Cardiac septum (tissue), 1 donor: ENCODE measurements at regions not wholly inside any gene's neighbourhood (a gene's known extent, or its start where the extent isn't known, plus 50 kb on each side); places are given as distances from the start of the nearest gene placed in this dataset.

ENCODE experiments used
- DNase-seq: peaks from one replicate; pipeline ENCODE4 v3.0.0-alpha.2; 2020; ENCODE audit warnings: low spot score
- intact Hi-C: fragments of 100-400 bp; cut with DNase I; formaldehyde crosslinking; loops from one replicate; pipeline ENCODE4 v1.14.0; 2022
- donor health status: DM: no; HTN: no; CAD: no.

DNA sequence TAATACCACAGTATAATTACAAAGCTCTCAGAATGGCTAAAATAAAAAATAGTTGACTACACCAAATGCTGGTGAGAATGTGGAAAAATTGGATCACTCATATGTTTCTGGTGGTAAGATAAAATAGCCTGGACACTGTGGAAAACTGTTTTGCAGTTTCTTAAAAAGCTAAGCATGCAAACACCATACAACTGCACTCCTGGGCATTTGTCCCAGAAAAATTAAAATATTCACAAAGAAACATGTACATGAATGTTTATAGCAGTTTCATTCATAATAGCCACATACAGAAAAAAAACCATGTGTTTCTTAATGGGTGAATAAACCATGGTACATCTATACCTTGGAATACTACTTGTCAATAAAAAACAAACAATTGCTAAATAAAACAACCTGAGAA, 172.9 kb downstream of the AHR start:
- intact Hi-C loops: no loop called here
- DNase-seq: no peak

DNA sequence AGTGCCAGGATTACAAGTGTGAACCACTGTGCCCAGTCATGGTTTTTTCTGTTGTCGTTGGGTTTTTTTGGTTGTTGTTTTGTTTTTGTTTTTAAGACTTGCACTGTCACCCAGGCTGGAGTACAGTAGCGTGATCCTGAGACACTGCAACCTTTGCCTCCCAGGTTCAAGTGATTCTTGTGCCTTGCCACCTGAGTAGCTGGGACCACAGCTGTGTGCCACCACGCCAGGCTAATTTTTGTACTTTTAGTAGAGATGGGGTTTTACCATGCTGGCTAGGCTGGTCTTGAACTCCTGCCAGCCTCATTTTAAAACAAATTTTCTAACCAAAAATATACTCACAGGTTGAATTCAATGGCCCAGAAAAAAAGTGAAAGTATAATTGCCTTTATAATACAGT, 174.1 kb downstream of the AHR start:
- intact Hi-C loops: no loop called here
- no peak for DNase-seq

DNA sequence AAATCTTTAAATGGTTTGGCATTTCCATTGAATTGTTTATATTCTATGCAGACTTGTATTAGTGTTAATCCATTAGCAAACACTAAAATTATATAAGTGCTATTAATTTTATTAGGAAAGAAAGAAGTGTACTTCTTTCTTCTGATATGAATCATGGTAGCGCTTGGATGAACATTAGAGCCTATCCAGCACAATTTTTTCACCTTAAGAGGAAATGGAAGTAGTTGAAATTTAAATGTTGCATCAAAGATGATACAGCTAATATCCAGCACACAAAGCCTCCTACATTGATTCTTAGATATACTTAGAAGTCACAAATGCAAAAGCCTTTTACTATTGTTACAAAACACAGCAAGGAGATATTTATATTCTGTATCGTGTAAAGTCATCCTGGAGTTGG, 174.5 kb downstream of the AHR start:
- intact Hi-C loops: no loop called here
- DNase-seq: no peak

DNA sequence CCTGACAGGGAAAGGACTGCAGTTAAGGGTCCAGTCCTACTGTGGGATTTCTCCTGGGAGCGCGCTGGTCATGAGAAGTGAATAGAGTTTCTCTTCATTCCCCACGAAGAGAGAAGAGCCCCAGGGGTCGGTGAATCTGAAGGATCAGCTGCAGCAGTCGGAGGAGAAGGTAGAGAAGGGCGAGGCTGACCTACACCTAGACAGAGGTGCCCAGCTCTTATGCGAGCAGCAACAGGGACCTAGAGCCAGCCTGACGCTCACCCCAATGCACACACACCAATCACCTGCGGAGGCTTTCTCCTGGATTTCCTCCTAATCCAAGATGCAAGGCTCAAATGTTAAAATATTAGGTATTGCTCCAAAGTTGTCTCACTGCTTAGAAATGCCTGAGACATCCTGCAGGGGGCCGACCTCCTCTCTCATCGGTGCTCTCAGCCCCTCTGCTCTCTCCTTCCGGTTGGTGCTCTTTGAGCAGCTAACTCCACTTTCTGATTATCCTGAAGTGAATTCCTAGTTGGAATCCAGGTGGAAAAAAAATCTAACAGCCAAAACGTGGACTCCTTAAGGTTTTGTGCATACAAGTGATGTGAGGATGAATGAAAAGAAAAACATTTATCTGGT, 176.4 kb downstream of the AHR start:
- intact Hi-C loops: no loop called here
- DNase-seq: no peak

DNA sequence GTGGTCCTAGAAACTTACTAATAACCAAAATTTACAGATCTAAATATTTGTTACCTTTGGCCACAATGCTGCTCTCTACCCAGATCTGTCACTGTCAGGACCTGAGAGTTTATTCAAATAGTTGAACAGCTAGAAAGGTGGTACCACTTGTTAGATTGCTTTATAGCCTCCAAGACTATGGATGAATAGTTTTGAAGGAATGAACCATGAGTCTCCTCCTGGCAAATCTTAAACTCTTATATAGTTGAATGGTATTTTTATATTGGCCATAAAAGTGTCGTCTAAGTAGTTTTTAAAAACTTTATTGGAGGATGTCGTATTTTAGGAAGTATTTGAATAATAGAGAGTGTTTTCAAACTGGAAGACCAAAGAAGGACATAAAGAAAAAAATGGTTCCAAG, 178.7 kb downstream of the AHR start:
- intact Hi-C loops: no loop called here
- no peak for DNase-seq

DNA sequence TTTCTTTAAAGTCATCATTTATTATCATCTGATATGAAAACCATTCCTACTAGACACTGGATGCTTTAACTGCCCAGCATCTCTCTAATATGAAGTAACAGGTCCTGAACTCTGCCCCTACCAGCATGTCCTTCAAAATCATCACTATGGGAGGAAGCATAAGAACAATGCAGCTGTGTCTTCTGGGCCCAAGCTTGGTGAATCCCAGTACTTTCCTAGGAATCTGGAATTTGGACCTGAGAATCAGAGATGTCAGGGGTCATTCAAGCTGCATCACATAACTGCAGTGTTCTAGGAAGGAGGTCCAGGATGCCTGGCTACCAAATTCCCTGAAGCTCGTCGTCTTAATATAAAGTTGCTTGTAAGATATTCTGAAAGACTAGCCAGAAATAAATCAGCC, 182.7 kb downstream of the AHR start:
- intact Hi-C loops: no loop called here
- no peak for DNase-seq

DNA sequence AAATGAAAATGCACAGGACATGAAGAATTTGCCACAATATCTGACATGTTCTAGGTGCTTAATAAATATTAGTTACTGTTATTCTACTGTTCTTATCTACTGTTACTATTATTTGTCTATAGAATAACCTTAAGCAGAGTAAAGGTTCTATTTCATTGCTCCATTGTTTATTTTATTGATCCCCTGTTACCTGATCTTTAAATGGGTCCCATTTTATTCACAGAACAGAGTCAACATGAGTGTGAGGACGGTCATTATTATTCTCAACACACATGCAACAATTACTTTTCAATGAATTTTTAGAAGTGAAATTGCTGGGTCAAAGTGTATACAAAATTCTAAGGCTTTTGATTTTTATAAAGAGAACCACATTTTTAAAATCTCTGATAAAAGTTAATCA, 186.9 kb downstream of the AHR start:
- intact Hi-C loops: no loop called here
- DNase-seq: no peak

DNA sequence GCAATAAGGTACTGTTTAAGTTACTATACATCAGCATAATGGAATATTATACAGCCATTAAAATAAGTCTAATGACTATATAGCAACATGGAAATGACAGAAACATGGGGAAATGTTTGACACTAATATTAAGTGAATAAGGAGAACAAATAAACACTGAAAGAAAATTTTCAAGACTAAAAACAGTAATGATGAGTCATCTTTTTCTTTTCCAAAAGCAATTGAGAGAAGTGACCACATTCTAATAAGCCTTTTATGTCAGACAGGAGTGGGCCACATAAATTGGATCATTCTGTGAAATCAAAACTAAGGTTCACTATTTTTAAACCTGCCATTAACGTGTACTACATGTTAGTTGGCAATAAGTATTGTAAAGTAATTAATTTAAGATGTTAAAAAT, 187.5 kb downstream of the AHR start:
- no peak for DNase-seq
- intact Hi-C loops: no loop called here

DNA sequence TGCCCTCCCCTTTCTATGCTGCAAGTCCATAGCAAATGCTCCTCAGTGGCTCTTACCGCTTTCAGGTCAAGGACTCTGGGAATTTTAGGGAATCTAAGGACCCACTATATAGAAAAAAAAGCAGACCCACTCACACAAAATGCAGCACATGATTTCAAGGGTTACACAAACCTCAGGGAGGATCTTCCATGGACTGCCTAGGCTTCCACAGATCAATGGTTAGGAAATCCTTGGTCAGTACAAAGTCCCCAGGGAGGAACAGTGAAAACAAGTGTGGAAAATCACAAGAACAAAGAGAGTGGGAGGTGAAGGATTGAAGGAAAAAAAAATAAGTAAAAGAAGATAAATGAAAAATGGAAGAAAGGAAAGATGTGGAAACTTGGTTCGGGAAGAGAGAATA, 188.4 kb downstream of the AHR start:
- intact Hi-C loops: no loop called here
- no peak for DNase-seq

DNA sequence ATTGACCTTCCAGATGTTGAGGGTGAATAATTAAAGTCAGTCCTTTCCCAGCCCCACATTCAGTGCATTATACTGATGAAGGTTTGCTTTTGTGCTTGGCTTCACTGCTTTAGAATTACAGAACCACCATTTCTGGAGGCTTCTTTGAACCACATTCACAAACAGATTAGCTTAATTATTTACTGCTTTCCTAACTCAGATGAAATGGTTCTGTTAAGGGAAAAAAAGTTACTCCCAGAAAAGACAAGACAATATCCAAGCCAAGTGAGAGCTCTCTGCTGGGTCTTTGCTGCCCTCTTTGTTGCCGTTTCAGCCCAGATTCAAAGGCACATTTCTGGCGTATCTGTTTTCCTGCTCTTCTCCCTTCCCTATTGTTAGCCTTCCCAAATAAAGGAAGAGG, 188.9 kb downstream of the AHR start:
- DNase-seq: no peak
- intact Hi-C loops: no loop called here

DNA sequence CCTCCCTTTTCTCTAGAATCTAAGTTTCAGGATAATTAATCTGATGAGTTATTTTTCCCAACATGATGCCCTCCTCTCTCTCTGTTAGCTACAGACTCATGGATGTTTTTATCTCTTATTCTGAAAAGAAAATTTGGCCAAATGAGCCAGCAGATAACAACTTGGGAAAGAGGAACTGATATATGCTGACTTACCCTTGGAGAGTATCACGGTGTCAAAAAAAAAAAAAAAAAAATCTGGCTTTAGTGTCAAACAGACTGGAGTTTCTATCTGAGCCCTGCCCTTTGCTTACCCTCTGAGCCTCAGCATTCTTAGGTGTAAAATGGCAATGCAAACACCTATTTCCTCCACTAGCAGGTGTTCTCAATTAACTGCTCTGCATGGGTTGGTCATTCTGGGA, 190.4 kb downstream of the AHR start:
- DNase-seq: no peak
- intact Hi-C loops: no loop called here

DNA sequence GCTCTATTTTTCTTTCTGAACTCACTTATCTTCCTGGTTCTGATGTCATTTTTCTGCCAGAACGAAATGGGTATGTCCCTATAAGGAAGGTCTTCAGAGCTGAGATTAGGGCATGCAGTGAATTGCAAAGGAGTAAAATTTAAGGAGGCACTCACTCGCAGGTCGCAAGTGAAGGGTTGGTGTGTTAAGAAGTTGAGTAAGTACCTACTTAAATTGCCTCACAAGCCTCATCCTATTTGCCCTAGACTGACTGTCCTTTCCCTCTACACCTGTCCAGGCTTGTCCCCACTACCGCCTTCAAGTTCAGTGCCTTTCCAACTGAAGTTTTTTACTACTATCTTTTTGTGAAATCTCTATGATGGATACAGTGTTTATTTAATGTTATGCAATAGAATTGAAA, 191.5 kb downstream of the AHR start:
- DNase-seq: no peak
- intact Hi-C loops: no loop called here

DNA sequence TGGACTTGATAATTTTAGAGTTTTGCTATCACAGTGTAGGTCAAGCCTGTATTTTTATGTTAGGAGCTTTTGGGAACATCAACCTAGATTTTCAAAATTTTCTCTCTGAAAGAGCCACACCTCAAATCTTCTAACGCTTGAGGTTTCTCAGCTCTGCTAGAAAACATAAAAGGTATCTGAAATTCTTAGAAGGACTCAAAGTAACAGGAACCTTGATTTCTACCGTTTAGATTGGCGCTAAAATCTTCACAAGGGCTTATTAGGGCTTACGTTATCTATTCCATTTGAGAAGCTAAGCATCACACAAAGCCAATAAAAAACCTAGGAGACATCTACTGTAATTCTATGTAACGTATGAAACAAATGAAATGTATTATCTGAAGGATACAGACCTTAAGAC, 192.4 kb downstream of the AHR start:
- intact Hi-C loops: no loop called here

DNA sequence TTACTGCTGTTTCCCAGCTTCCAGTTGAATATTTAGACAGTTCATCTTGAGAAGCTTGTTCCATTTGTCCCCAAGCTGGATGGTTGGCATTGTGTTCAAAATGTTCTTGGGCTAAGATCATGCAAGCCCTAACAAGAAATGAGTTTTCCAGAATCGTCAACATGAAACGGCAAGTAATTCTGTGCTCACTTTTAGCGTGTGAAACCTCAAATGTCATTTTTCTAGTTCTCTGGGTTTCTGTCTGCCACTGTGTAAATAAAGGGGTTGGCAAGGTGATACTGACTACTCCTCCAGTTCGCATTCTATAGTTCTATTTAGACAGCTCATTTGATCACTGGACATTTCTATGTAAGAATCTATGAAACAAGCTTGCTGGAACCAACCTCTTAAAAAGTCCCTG, 194.0 kb downstream of the AHR start:
- DNase-seq: no peak
- intact Hi-C loops: no loop called here

More for the DNA sequence above, 192.4 kb downstream of the AHR start:
- DNase-seq: no peak

DNA sequence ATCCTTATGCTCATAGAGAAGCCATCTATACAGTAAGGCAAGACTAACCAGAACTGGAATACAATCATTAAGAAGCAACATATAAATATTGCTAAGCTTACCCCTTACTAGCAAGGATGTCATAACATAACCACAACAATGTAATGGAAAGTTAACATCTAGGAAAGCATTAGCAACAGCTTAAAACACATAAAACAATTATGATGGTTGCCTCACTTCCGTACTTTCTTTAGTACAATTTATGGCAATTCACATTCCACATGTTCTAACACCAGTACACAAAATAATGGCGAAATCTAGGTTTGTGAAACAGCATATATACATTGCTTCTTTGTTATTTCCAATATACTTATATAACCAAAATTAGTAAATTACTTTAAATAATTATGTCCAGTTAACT, 195.0 kb downstream of the AHR start:
- DNase-seq: no peak
- intact Hi-C loops: no loop called here

DNA sequence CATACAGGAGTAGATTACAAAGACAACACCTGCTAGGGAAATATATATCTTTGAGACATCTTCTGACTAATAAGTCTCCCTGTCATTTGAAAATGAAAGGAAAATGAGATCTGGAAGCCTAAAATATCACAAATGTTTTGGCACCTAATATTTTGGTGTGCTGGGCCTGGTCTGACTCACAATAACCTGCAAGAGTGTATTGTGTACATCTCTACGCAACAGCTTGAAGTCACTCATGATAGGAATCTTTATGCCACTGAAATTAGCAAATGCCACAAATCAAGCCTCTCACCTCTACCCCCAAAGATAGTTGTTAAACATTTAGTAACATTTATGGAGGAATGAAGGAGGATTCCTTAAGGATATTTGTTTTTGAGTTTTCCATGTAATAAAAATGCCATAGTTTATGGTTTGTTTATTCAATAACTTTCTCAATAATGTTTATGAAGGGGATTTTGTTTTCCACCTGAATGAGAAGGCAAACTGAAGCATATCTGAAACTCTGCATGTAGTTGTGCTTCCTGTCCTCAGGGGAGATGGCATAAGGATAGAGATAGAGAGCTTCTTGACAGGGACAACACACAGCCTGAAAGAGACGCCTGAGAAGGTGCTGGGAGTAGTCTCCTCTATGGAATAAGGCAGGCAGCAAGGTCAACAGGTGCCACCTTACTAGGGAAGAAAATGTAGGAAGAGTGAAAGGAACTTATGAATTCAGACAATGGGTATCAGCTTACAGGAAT, 197.4 kb downstream of the AHR start:
- intact Hi-C loops: no loop called here
- no peak for DNase-seq

DNA sequence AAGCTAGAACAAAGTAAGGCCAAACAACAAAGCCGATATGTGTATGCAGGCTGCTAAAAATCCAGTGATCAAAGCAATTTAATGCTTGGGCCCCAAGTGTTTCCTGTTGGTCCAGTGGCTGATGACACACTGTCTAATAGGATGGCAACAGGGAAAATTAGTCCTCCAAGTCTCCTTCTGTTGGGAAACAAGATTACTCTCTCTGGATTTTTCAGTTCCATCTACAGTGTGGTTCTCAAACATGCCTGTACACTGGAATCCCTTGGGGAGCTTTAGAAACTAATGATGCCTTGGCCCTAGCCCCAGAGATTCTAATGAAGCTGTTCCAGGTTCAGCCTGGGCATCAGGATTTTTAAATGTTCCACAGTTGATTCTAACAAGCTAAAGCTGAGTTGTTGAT, 198.7 kb downstream of the AHR start:
- intact Hi-C loops: no loop called here
- no peak for DNase-seq

DNA sequence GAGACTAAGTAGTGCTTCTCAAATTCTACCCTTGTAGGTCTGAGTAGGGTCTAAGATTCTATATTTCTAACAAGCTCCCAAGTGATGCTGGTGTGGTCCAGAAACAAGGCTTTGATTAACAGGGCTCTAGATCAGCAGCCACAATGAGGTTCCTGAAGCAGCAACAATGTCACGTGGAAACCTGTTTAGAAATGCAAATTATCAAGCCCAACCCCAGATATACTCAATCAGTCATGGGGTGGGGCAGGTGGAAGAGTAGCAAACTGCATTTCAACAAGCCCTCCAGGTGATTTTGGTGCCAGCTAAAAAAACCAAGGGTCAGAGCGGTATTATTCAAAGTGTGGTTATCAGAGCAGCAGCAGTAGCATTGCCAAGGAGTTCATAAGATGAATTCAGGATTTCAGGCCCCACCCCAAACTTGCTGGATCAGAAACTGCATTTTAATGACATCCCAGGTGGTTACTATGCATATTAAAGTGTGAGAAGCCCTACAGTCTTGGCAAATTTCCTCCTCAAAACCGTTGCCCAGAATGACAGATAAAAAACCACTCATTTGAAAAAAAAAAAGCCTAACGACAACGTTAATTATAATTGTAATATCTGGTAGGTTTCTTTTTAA, 199.2 kb downstream of the AHR start:
- intact Hi-C loops: no loop called here
- DNase-seq: no peak

DNA sequence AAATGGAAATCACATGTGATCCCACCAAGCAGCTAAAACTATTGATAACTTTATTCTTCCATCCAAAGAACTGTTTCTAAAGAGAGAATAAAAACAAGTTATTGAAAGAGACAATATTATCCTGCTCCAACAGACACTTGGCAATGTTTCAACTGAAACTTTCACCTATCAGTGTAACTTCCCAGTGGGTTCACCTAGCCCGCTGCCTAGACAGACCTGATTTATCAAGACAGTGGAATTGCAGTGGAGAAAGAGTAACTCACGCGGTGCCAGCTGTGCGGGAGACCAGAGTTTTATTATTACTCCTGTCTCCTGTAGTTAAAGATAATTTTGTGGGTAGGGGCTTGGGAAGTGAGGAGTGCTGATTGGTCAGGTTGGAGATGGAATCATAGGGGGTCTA, 199.8 kb downstream of the AHR start:
- DNase-seq: no peak
- intact Hi-C loops: no loop called here

DNA sequence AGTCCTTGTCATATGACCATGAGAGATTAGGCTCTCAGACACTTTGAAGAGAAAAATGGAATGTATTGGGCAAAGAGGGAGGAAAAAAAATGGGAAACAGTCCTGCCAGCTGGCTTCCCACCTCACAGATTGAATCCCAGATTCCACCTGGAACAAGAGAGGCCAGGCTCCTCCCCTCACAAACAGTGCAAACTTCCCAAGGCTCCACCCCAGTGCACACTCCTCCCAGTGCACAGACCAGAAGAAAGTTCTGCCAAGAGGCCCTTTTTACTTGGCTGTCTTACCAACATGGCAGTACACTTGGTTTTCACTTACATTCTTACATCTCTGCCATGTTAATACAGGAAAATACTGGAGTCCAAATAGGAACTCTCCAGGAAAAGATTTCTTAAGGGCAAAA, 202.3 kb downstream of the AHR start:
- no peak for DNase-seq
- intact Hi-C loops: no loop called here

DNA sequence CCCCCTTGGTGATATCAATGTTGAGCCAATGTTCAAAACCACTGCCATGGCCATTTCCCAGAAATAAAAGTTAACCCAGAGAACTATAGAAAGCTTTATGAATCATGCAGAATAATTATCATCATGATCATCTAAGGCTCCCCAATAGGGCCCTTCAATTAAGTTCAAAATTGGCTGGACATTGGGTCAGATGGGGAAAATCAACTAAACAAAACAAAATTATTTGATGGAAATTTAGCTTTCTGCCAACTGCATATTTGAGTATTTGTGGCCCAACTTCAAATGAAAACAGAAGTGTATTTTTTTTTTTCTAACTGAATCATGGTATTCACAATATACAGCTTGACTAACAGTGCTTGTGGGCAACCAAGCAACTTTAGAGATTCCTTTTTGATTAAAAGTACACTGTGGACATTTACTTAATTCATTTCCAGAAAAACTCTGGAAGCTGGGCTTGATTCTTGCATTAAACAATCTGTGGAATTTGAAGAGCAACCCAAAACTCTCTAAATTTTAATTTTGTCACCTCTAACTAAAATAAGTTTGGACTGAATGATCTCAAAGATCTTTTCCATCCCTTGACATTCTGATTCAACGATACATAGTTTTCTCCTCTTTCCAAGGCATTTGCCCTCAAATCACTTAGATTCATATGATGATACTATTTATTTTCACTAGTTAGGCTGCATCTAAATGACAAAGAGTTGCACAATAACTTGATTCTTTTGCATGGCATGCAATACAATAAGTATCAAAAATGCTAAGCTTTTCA, 203.2 kb downstream of the AHR start:
- intact Hi-C loops: no loop called here
- no peak for DNase-seq
